GM18867 (cell line): ENCODE measurements at regions not wholly inside any gene's neighbourhood (a gene's known extent, or its start where the extent isn't known, plus 50 kb on each side); places are given as distances from the start of the nearest gene placed in this dataset.
"Not testable (repeated sequence)": the region's sequence is repeated elsewhere in the genome, so short reads cannot be mapped to it uniquely, and the experiment has no call there.

Source experiments
- ATAC-seq: cut with Tn5 transposase; IDR thresholded peaks from one replicate; pipeline ENCODE4 v1.9.1; 2021; ENCODE audit warnings: mild to moderate bottlenecking, moderate library complexity; ENCODE audit not compliant: unreplicated experiment

DNA sequence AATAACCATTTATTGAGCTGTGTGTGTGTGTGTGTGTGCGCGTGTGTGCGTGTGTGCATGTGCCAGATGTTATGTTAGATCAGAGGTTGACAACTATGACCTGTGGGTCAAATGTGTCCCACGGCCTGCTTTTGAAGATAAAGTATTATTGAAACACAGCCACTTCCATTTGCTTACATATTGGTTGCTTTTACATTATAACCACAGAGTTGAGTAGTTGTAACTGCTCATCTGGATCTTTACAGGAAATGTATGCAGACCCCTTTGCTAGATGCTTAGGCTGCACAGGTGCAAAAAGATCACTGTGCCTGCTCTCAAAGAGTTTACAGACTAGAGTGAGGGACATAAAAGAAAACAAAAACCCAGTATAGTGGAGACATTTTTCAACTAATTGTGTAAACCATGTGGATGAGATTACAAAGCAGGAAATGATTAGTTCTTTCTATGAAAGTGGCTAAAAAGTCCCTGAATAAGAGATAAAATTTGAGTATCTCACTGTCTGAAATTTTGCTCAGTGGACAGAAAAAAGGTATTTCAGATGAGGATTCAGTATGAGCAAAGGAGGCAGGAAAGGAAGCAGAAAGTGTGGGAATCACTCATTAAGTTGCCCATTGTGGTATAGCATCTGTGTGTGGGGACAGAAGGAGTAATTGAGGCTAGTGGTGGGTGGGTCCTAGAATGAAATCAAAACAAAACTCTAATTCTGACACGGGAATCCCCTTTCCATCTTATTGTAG, 188.4 kb downstream of the PAH start:
- ATAC-seq = peak; percentile 44

DNA sequence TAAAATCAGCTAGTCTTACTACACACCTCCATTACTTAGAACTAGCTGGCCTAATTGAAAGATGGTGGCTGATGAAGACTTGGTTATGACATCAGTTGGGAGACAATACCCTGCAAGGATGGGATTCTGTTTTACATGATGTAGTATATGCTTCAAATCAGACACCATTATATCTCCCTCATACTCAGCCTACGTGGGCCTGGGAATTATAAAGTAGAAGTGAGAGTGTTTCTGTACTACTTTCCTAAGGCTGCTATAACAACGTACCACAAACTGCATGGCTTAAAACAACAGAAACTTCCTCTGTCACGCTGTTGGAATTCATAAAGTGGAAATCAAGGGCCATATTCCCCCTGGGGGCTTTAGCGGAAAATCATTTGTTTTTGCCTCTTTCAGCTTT, 190.4 kb downstream of the PAH start:
- no peak for ATAC-seq

DNA sequence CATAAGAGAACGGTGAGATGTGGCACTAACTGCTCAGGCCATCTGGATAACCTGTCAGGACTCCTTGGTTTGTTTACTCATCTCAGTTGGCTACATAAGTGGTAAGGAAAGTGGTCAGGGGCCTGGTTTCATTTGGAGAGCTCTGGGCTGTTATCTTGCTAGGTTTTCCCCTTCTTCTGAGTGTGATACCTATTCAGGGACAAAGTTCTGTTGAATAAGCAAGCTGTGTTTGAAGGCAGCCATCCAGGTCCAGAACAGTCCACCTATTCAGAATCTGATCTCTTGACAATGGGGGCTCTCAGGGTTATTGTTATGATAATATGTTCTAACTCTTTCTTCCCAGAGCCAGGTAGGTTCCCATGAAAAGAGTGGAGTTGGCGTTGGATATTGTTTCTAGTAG, 194.9 kb downstream of the PAH start:
- ATAC-seq = no peak

- no peak for ATAC-seq
Observed at GRCh38 chr12:102708108-102708507, 208.9 kb downstream of the PAH start.

DNA sequence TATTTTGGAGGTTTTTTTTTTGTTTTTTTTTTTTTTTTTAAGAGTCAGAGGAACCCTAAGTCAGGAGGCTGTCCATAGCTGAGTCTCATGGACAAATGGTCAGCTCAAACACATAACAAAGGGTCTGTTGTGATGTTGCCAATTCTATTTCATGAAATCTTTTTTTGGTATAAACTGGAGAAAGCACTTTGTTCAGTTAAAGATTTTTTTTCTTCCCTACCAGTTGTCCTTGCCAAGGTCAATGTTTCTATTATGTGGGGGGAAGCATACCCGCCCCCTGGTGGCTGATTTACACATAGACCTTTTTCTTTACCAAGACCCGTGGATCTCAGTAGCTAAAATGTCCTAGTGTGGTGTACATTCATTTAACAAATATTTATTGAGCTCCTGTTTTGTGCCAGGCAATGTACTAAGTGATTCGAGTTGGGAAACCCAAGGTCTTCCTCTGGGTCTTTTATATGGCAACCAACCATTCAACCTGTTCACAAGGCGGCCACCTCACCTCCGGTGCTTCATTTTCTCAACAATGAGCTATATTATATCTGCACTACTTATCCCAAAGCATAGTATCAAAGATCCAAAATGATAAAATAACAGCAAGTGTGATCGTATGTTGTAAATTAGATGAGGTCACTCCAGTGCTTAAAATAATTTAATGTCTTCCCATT, 214.5 kb downstream of the PAH start:
- ATAC-seq = peak; percentile 84

DNA sequence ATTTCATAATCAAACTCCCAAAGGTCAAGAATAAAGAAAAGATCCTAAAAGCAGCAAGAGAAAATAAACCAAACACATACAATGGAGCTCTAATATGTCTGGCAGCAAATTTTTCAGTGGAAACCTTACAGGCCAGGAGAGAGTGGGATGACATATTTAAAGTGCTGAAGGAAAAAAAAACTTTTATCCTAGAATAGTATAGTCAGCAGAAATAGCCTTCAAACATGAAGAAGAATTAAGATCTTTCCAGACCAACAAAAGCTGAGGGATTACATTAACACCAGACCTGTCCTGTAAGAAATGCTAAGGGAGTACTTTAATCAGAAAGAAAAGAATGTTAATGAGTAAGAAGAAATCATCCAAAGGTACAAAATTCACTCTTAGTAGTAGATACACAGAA, 215.7 kb upstream of the IGF1 start:
- ATAC-seq = no peak

GRCh38 chr12:102694903-102695302, 214.5 kb upstream of the IGF1 start:
- ATAC-seq = no peak

DNA sequence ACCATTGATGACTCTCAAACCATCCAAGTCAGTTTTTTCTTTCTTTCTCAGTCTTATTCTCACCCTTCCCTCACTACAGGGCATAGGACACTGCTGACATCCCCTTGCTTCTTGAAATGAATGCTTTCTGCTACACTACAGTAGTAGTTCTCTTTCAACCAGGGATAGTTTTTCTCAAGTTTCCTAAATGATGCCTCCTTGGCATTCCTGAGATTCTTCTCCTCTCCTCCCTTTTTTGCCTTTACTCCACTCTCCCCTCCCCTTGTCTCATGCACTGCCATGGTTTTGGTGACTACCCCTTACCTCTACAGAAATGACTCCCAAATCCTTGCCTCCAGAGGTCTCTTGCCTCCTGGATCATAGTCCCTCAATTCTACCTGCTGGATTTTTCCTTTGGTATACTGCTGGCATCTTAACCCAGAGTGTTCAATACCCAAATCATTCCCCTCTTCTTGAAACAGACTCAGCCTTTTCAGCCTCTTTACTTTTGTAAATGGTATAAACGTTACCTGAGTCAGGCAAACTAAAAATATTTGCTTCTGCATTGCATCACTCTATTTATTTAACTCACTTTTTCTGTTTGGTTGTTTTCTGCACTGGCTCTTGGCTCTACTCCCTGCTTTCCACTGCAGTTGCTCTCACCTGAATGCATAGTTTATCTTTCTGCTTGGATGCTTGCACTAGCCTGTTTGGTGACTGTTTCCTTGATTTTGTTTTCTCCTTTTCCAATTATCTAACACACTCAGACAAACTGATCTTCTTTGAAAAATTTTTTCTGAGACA, 211.6 kb upstream of the IGF1 start:
- no peak for ATAC-seq

- ATAC-seq = no peak
Observed at GRCh38 chr12:102690253-102690652, 209.9 kb upstream of the IGF1 start.

DNA sequence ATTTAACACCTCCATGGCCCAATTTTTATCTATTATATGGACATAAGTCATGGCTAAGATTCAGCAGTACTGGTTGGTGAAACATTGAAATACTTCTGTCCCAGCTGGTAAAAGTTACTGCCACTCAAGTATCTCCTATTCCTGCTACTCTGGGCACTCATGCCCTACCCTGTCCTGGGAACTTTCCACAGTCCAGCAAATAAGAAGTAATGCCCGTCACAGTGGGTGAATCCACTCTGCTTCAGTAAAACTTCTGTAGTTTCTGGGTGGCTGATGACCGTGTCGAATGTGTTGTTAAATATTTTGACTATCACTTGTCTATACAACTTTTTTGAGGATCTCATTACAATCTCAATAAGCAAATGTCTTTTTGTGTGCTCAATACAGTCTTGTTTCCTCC, 209.3 kb upstream of the IGF1 start:
- no peak for ATAC-seq

DNA sequence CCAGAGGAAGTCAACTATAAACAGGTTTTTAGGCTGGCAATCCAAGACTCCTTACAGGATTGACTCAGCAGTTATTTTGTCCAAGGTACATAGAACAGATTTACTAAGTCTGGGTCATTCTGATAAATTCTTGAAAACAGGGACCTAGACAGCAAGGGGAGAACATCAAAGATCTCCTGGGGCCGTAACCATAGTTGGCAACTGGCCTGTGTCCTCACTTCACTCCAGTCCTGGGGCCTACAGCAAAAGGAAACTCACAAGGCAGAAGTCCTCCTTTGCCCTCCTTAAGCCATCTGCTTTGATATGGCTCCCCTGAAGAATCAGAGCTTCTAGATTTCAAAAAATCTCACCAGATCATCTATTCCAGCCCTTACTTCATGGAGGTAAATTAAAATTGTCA, 207.2 kb upstream of the IGF1 start:
- no peak for ATAC-seq

GRCh38 chr12:102685841-102686240, 205.5 kb upstream of the IGF1 start:
- no peak for ATAC-seq

- ATAC-seq = no peak
Observed at GRCh38 chr12:102685172-102685571, 204.8 kb upstream of the IGF1 start.

- no peak for ATAC-seq
Observed at GRCh38 chr12:102682366-102683289, 202.3 kb upstream of the IGF1 start.

- no peak for ATAC-seq
Observed at GRCh38 chr12:102681747-102682146, 201.4 kb upstream of the IGF1 start.

DNA sequence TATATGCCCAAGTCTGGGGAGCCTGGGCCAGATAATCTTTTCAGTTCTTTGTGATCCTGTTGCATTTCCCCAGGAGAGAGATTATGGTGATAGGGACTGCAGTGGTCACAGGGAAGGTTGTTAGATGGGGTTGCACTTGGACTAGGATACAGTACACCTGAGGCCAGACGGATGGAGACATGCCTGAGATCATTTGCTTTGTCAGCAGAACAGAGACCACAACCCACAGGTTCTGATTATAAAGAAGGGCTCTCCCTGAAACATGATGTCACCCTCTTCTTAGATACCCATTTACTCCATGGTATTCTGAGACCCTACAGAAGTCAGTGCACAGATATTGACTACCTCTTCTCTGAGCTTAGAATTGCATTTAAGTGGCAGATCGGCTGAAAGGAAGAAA, 200.9 kb upstream of the IGF1 start:
- no peak for ATAC-seq

DNA sequence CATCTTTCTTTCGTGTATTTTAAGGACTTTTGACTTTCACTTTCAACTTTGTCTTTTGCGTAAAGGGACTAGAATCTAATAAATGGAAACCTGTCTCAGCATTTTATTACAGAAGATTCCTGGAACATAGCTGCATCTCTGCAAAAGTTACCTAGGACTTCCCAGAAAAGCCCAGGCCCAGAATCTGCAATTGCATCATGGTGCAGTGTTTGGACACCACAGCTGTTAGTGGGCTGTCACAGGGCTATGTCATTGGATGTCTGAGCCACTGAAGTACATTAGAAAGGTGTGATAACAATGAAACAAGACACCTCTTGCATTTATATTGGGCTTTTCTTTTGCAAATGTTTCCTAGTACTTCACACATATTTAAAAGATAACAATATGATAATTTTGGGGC, 199.9 kb upstream of the IGF1 start:
- no peak for ATAC-seq

- no peak for ATAC-seq
Observed at GRCh38 chr12:102676812-102677211, 196.4 kb upstream of the IGF1 start.

GRCh38 chr12:102675672-102676071, 195.3 kb upstream of the IGF1 start:
- ATAC-seq = no peak

DNA sequence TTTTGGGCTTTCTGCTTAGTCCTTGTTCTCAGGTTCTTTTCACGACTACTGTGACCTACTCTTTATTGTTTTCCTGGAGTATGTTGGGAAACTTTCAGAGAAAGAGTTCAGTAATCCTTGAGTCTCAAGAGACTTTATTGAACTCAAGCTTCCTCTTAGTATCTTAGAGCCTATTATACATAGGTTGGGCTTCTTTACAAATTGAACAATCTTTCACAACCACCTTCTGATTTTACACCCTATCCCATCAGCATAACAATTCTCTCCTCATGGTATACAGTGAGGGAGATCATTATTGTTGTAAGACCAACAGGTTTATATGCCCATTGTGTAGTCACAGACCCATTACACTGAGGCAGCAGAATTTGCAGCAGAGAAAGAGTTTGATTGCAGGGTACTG, 193.2 kb upstream of the IGF1 start:
- ATAC-seq = no peak

- not testable (repeated sequence) for ATAC-seq
Observed at GRCh38 chr12:102672212-102672611, 191.8 kb upstream of the IGF1 start.
